HG03571 (cell line): ENCODE measurements at regions not wholly inside any gene's neighbourhood (a gene's known extent, or its start where the extent isn't known, plus 50 kb on each side); places are given as distances from the start of the nearest gene placed in this dataset.
"Not testable (repeated sequence)": the region's sequence is repeated elsewhere in the genome, so short reads cannot be mapped to it uniquely, and the experiment has no call there.

Experiments used
- ATAC-seq: cut with Tn5 transposase; IDR thresholded peaks from one replicate; pipeline ENCODE4 v1.9.1; 2021; ENCODE audit not compliant: unreplicated experiment

DNA sequence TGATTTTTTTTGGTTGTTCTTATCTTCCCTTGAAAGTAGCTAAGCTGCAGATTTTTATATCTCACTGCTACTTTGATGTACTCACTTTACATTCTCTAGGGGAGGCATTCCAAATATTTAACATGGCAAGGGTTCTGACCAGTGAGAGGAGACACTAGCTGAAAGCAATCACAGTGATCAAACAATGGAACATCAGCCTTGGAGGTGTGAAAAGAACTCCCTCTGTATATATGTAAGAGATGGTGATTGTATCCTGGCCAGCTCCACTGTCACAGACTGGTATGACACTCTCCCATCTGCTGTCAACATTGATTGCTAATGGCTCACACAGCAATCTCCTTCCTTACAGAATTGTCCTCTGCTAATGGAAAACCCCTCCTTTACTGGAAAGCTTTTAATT, 291.7 kb upstream of the CDH19 start:
- ATAC-seq: no peak

DNA sequence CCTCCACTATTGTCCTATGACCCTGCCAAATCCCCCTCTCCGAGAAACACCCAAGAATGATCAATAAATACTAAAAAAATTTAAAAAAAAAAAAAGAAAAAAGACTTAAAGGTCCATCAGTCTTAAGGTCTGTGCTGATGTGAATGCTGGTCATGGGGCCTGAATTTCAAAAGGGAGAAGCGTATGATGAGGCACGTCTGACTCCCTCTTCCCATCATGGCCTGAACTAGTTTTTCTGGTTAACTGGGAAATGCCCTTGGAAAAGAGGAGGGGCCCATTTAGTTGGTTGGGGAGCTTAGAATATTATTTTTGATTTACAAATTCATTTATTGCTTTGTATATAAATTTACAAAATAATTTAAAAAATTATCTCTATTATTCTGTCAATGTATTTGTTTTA, 291.0 kb upstream of the CDH19 start:
- ATAC-seq: no peak

DNA sequence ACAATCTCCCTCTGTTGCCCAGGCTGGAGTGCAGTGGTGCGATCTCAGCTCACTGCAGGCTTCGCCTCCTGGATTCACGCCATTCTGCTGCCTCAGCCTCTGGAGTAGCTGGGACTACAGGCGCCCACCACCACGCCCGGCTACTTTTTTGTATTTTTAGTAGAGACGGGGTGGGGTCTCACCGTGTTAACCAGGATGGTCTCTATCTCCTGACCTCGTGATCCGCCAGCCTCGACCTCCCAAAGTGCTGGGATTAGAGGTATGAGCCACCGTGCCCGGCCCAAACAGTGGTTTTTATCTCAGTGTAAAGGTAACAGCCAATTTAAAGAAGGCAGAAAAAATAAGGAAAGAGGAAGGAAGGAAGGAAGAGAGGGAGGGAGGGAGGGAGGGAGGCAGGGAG, 288.5 kb upstream of the CDH19 start:
- ATAC-seq: not testable (repeated sequence)

DNA sequence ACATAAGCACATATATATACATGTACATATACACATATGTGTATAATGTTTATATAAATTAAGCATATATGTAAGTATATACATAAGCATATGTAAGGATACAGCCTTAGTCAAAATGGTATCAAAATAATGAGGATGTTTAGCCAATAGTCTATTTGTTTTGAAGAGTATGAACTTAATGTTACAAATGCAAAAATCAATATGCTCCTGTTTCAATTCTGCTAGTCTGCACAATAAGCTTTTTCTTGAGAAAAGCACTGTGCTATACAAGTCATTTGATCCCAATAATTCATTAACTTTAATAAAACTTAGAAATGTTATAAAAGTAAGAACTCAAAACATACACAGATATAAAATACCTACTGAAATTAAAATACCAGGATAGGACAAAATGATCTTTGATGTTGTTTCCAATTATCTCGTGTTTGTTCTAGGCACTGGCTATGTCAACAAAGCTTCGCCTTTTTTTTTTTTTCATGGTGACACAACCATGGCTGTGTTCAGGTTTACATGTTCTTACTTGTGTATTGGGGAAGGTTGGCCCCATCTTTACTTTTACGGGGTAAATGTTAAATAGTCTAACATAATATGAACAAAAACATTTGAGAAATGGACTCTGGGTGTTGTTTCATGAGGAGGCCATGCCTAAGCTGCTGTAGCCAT, 271.1 kb upstream of the CDH19 start:
- ATAC-seq: no peak

DNA sequence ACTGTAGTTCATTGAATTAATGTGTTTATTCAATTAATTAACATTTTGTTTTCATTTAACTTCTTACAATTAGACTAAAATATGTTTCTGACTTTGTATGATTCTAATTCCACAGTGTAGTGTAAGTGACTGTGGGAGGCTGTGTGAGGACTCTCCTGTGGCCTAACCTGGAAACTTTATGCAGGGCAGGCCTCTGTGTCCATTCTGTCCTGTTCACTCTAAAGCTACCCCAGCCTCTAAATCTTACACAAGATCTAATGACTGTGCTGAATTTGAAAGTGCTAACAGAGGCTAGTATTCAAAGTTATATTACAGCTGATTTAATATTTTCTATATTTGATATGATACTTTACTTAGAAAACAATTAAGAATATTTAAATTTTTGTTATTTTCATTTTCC, 270.5 kb upstream of the CDH19 start:
- ATAC-seq: no peak

DNA sequence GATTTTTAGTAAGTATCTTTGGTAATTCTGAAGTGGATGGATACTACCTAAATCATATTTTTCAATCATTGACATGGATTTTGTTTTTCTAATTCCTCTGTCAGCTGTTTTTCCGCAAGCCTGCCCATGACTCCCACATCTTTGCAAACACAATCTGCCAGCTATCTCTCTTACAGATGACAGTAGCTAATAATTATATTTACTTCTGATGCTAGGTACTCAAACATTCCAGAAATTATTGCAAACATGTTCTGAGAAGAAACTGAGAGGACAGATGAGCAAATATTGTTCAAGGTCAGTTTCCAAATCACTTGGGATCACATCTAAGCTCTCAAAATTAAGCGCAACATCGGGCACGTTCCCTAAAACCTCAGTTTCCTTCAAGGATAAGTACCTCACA, 270.0 kb upstream of the CDH19 start:
- no peak for ATAC-seq

DNA sequence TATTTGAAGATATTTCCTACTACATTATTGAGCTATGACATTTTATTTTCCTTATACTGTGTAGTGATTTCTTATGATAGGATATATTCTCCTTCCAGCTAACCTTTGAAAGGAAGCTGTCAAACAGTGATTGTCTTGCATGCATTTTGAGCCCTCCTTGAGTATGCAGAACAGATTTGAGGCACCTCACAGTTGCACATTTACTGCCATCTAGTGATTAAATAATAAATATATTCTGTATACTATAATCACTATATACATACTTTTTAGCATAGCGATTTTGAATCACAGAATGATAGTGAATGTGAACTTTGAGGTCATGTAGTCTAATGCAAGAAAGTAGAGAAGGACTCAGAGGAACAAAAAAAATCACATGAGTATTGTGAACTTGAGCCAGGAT, 268.4 kb upstream of the CDH19 start:
- ATAC-seq: no peak

DNA sequence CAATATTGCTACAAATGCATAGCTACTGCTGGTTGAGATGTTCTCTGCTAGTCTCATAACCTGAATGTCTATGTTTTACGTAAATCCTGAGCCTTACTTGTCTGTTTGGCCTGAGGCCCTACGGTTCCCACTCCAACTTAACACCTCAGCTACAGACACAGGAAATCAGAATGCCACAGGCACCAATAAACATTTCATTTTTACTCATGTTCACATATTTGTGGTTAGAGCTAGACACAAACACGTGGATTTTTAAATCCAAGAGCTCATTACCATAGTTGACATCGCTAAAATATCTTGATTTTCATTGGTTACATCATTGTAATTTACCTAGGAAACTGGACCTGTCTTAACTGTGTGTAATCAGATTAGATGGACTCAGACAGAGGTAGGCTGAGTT, 263.8 kb upstream of the CDH19 start:
- ATAC-seq: no peak

DNA sequence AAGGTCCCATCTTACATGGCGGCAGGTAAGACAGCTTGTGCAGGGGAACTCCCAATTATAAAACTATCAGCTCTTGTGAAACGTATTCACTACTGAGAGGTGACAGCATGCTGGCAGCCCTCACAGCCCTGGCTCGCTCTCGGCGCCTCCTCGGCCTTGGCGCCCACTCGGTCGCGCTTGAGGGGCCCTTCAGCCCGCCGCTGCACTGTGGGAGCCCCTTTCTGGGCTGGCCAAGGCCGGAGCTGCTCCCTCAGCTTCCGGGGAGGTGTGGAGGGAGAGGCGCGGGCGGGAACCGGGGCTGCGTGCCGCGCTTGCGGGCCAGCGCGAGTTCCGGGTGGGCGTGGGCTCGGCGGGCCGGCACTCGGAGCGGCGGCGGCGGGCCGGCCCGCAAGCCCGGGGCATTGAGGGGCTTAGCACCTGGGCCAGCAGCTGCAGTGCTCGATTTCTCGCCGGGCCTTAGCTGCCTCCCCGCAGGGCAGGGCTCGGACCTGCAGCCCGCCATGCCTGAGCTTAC, 262.6 kb upstream of the CDH19 start:
- not testable (repeated sequence) for ATAC-seq

DNA sequence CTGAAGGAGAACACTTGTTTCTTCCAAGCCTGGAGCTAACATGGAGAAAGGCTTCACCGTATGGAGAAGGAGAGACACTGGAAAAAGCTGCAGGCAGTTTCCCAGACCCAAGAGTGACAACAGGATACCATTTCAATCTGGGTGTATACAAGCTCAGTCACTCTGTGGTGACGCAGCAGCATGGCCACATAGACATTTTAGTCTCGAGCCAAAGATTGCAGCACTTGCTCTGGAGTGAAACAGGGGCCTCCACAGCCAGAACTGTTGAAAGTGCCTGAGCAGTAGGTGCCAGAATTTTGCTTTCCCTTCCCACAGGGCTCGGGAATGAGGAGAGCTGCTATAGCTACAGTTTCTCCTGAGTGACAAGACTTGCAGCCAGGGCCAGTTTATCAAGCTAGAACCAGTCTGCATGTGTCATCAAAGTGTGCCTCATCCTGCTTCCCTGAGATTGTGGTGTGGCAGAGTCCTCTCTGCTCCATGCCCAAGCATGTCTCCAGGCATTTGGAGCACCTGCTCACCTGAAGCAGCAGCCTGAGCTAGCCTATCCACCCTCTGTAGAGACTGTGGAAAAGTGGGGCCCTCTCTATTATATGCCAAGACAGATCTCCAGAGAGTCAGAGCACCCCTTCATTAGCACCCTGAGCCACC, 234.6 kb upstream of the CDH19 start:
- ATAC-seq: no peak

DNA sequence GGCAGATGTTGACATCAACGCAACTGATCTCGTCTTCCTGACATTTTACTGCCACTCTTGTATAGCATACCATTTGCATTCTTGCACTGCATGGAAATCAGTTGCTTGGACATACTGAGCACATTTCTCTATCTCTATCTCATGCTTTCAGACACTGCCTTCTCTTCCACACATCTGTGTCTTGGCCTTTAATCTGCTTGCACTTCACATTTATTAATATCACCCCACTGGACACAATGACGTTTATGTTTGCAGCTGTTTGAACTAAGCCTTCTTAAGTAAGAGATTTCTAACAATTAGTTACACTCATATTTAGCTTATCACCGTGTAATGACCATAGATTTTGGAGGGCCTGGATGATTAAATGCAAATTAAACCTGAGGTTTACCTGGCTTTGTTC, 229.8 kb upstream of the CDH19 start:
- no peak for ATAC-seq

DNA sequence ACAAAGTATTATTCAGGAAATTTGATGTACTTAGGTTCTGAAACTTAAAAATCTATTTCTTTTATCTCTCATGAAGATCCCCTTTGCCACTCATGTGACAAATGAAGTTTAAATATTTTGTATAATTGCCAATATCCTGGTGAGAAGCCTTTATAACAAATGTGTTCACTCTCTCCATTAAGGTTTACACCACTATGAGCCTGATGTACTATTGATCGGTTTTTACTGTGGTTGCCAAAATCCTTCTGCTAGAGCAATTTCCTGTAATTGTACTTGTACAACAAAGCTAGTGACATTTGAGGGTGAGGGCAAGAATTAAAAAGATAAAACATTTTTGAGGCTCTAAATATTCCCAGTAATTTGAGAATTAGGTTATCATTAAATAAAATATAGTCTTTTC, 222.3 kb upstream of the CDH19 start:
- ATAC-seq: no peak

DNA sequence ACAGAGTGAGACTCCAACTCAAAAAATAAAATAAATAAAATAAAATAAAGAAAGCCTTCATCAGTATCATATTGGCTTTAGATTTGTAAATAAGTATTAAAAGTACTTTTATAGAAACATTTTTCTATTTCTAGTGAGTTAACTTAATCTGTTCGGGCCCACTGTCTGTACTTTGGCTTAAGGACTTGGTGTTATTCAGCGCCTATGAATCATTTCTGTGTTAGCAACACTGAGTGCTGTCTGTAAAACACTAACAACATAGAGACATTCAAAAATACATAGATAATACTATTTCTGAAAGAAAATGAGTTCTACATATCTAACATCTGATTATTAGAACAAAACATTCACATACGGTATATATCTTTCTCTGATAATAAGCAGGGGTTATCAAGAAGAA, 221.5 kb upstream of the CDH19 start:
- ATAC-seq: no peak

DNA sequence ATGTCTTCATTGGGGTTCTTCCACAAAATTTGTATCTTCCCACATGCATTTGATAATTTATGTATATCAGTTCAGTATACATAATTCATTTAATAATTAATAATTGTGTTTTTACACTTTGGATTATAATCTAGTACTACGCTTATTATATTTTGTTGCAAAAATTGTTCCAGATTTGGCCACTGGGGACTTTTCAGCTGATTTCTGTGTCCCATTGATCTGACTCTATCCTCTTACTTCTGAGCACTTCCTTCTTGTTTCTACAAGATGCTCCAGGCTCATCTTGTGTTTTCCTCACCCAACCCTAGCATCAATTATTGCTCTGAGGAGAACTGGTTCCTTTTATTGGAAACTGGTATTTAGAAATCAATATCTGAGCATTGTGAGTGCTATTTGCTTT, 215.3 kb upstream of the CDH19 start:
- no peak for ATAC-seq

DNA sequence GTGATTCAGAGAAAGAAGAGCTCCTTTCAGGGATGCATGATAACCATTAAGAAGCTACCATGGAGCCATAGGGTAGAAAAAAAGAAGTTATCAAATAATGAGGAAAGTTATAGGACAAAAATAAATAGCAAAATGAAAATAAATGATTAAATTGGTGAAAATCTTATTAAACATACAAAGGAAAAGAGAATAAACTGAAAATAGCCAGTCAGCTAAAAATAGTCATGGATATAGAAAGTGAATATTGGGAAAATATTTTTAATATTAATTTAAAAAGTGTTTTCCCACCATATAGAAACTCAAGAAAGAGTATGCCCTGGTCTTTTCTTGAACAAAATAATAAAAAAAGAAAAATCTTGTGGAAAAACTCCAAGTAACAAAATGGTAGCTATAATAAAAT, 209.2 kb upstream of the CDH19 start:
- ATAC-seq: no peak

DNA sequence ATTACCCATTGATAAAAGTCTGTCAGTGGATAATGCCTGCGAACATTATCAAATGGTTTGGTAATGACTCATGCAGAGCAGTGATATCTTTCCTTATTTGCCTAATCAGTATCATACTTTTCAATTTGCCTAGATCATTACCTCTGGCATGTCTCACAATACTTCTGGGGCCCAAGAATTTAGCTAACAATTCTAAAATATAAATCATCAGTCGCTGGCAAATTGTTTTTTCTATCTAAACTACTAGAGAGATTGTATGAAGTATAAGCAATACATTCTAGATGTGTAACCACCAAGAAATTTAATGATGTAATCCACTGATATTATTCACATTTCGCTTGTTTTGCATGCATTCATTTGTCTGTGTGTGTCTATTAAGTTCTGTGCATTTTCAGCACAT, 191.2 kb upstream of the CDH19 start:
- no peak for ATAC-seq

DNA sequence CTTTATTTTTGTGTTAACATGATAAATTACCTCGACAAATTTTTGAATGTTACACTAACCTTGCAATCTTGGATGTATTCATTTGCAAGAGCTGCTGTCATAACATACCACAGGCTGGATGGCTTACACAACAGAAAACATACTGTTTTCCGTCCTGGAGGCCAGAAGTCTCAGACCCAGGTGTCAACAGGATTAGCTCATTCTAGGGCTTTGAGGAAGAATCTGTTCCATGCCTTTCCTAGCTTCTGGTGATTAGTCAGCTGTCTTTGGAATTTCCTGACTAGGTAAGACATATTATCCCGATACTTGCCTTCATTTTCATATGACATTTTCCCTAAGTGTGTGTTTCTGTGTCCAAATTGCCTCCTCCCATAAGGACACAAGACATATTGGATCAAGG, 188.6 kb upstream of the CDH19 start:
- ATAC-seq: no peak

DNA sequence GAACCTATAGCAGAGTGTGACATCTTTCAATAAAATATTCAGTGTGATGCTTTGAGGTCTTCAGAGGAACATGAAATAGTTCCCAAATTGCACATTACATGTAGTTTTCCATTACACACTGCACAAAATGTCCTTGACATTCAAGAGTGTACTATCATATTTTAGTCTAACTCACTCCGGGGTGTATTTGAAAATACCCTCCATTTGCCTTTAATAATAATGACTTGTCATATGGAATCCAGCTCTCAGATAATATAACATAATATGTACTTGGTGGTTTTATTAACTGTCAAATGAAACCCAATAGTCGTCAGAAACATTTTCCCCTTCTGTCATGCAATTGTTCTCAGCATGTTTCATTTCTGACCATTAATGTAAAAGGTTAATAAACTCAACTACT, 176.7 kb upstream of the CDH19 start:
- no peak for ATAC-seq

DNA sequence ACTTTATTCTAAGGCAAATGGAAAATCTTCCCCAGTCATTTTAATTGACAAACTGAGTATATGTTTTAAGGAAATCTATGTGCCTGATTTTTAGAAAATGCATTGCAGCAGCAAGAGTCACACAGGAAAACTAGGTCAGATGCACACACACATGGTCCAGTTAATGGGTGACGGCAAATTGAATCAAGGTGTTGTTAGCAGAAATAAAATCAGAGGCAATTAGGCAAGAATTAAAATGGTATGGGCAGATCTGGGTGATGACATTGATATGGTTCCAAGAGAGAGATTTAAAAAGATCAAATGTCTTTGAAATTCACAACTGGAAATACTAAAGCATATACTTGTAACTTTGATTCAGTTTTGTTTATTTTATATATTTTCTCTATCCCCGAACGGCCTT, 174.2 kb upstream of the CDH19 start:
- ATAC-seq: no peak

DNA sequence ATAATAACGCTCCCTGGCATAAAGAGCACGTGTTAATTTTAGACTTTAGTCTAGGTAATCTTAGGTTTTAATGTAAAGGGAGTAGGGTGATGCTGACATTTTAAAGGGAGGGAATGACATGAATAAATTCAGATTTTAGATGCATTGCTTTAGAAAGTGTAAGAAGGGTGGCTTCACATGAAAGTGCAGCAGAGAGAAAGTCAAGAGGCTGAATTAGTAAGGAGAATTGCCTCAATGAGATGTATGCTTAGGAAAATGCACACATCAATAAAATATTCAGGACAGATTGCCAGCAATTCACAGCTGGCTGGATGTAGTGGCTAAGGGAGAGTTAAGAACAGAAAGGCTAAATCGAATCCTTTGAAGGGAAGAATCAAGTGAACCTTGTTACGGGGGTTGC, 165.5 kb upstream of the CDH19 start:
- no peak for ATAC-seq

DNA sequence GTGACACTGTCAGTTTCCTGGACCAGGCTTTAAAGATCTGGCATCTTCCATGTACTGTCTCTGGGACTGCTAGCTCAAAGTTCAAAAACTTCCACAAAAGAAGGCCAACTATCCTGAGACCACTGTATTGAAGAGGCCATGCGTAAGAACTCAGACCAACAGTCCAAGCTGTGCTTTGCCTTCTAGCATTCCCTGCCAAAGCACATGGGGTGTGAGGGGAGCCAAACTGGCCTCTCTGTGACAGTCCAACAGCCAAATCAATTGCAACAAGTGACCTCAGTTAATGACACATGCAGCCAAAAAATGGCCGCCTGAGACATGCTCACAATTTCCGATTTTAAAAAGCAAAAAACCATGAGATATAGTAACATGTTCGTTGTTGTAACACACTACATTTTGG, 160.3 kb upstream of the CDH19 start:
- no peak for ATAC-seq

DNA sequence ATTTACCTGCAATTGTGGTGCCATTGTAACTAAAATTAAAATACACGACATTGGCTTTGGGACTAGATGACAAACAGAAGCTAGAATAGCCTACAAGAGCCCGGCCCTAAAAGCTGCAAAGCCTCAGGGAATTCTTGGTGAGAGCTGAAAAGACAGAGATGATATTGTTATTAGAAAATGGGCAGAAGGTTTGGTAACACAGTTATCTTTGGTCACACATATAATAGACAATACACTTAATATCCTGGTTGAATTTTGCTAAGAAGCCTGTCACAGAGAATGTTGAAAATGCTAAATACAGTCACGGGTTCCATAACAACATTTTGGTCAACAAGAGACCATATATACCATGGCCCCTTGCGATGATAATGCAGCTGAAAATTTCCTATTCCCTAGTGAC, 157.3 kb upstream of the CDH19 start:
- ATAC-seq: no peak

DNA sequence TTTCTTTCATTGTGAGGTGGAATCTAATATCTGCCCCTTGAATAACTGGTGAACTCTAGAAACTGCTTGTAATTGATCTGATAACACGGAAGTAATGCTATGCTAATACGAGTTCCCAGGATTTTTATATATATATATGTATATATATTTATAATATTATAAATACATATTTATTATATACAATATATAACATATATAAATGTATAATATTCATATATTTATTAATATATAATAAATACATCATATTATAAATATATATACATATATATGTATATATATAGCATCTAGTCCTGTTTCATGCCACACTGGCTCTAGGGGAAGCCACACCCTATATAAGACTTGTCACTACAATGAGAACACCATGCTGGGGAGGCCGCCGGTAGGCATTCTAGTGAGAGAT, 156.7 kb upstream of the CDH19 start:
- no peak for ATAC-seq
